T-helper 17 cell (primary cell): ENCODE measurements at regions not wholly inside any gene's neighbourhood (a gene's known extent, or its start where the extent isn't known, plus 50 kb on each side); places are given as distances from the start of the nearest gene placed in this dataset.

Experiments used
- ATAC-seq: fragments of 150-1000 bp; cut with Tn5 transposase; 2 replicates; pipeline ENCODE4 v1.10.0; 2021; ENCODE audit warnings: mild to moderate bottlenecking, moderate library complexity
- DNase-seq, 3 donors: peaks; one replicate each; pipeline versions ENCODE4 v3.0.0 to v3.0.0-alpha.2; 2020 to 2021
- H3K9me3 ChIP-seq: one replicate; pipeline ENCODE4 v1.7.0; 2013; ENCODE audit warnings: low read length, mild to moderate bottlenecking; ENCODE audit not compliant: control insufficient read depth, poor library complexity, severe bottlenecking
- H3K27ac Mint-ChIP-seq: one replicate; pipeline ENCODE4 v1.8.0; 2022; ENCODE audit warnings: mild to moderate bottlenecking, moderate library complexity, mixed read lengths
- H3K27me3 Mint-ChIP-seq: one replicate; pipeline ENCODE4 v1.8.0; 2022; ENCODE audit warnings: mixed read lengths
- H3K36me3 Mint-ChIP-seq: one replicate; pipeline ENCODE4 v1.8.0; 2022; ENCODE audit warnings: low read depth, mixed read lengths
- H3K4me1 Mint-ChIP-seq: one replicate; pipeline ENCODE4 v1.8.0; 2022; ENCODE audit warnings: mild to moderate bottlenecking, mixed read lengths
- H3K4me3 Mint-ChIP-seq: one replicate; pipeline ENCODE4 v1.8.0; 2022; ENCODE audit warnings: mild to moderate bottlenecking, moderate library complexity, mixed read lengths

DNA sequence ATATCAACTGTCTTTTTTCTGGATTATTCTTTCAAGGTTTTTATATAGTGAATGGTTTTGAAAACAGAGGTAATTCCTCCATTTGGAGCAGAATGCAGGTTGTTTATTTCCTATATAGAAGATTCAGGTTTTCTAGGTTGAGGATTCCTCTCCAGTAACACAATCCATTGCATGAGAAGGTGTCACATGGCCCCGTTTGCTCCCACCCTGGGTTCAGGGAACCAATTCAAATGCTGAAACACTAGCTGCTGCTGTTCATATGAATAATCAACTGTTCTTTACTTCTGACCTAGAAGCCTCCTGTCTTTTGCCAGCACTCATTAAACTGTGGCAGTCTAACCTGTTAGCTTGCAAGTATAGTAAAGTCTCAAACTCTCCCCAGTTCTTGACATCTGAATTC is 1316.9 kb upstream of the TENM3 start:
- no peak overlapping the region for H3K27ac Mint-ChIP-seq
- no peak overlapping the region for H3K4me3 Mint-ChIP-seq
- H3K36me3 Mint-ChIP-seq, result no peaks in the 10 kb centered on the region
- H3K27me3 Mint-ChIP-seq, result no peaks in the 10 kb centered on the region
- no peaks in the 10 kb centered on the region for H3K4me1 Mint-ChIP-seq
- no peaks in the 10 kb centered on the region for H3K9me3 ChIP-seq
- ATAC-seq, result no peak
- DNase-seq, result no peak

DNA sequence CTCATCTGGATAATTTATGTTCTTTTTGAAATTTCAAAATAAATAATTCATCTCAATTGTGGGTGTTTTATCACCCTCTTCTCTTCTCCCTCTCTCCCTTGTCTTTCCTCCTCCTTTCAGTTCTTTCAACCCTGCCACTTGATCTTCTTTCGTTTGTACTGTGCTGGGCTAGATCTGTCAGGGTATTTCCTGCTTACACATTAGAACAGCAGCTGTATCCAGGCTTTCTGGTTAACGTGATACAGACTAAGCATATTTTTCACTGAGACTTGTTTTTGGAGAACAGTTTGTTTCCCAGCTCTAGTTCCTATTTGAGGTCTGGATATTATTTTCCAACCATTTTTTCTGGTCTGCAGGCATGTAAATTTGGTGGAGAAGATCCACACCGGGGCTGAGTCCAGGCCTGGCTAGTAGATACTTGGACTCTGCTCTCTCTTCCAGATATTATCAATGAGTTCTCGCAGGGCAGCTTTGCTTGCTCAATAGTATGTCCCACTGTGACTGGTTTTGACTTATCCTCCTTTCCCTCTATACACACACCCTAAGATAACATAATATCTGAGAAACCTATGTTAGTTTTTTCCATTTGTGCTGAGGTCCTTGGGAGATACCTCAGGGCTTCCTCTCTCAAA is 1310.7 kb upstream of the TENM3 start:
- DNase-seq (no peak), ATAC-seq (no peak)
- Mint-ChIP-seq H3K4me3 (no peak overlapping the region), H3K27ac (no peak overlapping the region), H3K36me3 (no peaks in the 10 kb centered on the region), H3K27me3 (no peaks in the 10 kb centered on the region), H3K4me1 (no peaks in the 10 kb centered on the region)
- no peaks in the 10 kb centered on the region for H3K9me3 ChIP-seq

DNA sequence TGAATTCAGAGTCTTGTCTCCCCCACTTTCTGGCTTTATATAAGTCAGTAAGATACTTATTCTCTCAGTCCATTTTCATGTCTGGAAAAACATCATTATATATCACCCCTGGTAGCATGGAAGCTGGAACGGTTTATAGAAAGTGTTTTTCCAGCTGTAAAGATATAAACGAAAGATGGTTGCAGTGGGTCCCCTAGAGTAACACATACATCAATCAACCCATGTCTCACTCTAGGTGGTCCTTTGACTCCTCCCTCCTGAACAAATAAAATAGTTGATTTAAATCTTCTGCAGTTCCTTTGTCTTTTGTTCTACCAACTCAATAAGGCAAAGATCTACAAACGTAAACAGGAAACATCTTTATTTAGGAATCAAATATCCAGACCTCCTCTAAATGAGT is 1306.1 kb upstream of the TENM3 start:
- no peaks in the 10 kb centered on the region for H3K36me3 Mint-ChIP-seq
- peaks cover 3% of the 10 kb centered on the region for H3K9me3 ChIP-seq
- H3K4me1 Mint-ChIP-seq, result no peaks in the 10 kb centered on the region
- H3K27me3 Mint-ChIP-seq, result no peaks in the 10 kb centered on the region
- ATAC-seq (no peak), DNase-seq (no peak)
- no peak overlapping the region for H3K4me3 Mint-ChIP-seq
- H3K27ac Mint-ChIP-seq, result no peak overlapping the region

DNA sequence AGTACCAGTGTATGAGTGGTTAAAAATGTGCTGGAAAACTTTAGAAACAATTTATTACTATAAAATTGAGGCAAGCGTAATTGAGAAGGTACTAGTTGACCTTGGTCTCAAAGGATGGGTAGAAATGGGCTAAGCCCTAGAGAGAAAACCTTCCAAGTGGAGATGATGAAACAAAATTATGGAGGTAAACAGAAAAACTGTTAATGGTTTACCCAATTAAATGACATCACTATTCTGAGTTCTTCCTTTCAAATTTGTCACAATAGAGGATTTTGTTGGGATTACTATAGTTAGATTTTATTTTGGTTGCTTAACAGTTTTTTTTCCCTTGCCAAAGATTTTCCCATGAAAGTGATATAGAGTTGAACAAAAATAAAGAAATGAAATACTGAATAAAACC is 1302.5 kb upstream of the TENM3 start:
- Mint-ChIP-seq H3K4me1 (no peaks in the 10 kb centered on the region), H3K36me3 (no peaks in the 10 kb centered on the region), H3K27ac (no peak overlapping the region), H3K4me3 (no peak overlapping the region), H3K27me3 (no peaks in the 10 kb centered on the region)
- ATAC-seq (no peak), DNase-seq (no peak)
- peaks cover 3% of the 10 kb centered on the region for H3K9me3 ChIP-seq

DNA sequence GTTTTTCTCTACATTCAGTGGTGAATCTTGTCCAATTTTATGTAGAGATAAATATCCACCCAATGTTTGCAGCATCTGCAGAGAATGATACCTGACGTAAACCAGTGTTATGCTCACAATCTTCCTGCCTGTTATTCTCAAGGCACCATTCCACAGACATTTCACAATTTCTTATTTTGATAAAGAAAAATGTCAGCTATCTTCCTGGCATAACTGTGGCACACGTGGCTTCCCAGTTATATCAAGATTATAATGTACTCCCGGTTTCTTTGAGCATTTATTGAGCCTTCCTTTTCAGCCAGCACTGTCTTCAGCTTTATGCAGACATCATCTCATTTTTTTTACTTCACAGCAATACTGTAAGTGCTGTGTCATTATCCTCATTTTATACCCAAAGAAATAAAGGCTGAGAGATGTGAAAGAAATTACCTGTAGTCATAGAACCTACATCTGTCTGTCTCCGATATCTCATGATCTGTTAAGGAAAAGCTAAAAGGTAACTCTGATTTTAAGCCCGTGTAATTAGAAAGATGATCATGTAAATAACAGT is 1300.8 kb upstream of the TENM3 start:
- no peak overlapping the region for H3K4me3 Mint-ChIP-seq
- H3K27me3 Mint-ChIP-seq, result no peaks in the 10 kb centered on the region
- peaks cover 3% of the 10 kb centered on the region for H3K9me3 ChIP-seq
- no peak for DNase-seq
- no peak overlapping the region for H3K27ac Mint-ChIP-seq
- no peaks in the 10 kb centered on the region for H3K36me3 Mint-ChIP-seq
- H3K4me1 Mint-ChIP-seq, result no peaks in the 10 kb centered on the region
- ATAC-seq, result no peak

DNA sequence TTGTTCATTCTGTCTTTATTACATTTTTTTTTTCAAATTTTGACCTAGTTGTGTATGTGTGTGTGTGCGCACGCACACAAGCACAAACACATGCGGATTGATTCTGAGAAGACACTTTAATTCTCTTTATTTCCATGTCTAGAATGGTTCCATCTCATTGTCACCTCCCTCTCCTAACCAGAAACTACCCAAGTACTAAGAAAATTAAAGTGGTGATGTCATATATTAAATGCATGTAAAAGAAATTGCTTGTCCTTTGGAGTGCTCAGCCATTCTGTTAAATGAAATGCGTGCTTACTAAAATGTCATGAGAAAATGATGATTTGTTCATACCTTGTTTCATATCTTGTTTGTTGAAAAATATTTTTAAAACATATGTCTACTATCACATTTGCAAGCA is 1297.0 kb upstream of the TENM3 start:
- DNase-seq (no peak), ATAC-seq (no peak)
- no peaks in the 10 kb centered on the region for H3K9me3 ChIP-seq
- H3K27me3 Mint-ChIP-seq, result no peaks in the 10 kb centered on the region
- H3K27ac Mint-ChIP-seq, result no peak overlapping the region
- H3K4me3 Mint-ChIP-seq, result no peak overlapping the region
- no peaks in the 10 kb centered on the region for H3K36me3 Mint-ChIP-seq
- H3K4me1 Mint-ChIP-seq, result no peaks in the 10 kb centered on the region

DNA sequence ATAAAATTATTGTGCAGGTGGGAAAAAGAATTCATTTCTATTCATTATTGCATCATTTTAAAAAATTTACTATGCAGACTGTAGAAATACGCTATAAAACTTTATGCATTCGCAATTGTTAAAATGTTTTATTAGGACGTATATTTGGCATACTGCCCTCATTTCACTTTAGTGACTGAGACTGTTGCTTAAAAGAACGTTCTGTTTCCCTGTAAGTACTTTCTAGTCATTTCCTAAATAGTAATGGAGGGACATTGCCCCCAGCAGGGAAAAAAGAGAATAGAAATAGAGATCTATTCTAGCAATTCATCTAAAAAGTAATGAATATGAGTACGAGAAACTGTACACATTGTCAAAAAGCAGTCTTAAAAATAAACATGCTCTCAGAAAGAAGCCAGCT is 1295.8 kb upstream of the TENM3 start:
- DNase-seq (no peak), ATAC-seq (no peak)
- no peaks in the 10 kb centered on the region for H3K27me3 Mint-ChIP-seq
- no peak overlapping the region for H3K4me3 Mint-ChIP-seq
- H3K4me1 Mint-ChIP-seq, result no peaks in the 10 kb centered on the region
- no peaks in the 10 kb centered on the region for H3K36me3 Mint-ChIP-seq
- no peak overlapping the region for H3K27ac Mint-ChIP-seq
- H3K9me3 ChIP-seq, result no peaks in the 10 kb centered on the region

DNA sequence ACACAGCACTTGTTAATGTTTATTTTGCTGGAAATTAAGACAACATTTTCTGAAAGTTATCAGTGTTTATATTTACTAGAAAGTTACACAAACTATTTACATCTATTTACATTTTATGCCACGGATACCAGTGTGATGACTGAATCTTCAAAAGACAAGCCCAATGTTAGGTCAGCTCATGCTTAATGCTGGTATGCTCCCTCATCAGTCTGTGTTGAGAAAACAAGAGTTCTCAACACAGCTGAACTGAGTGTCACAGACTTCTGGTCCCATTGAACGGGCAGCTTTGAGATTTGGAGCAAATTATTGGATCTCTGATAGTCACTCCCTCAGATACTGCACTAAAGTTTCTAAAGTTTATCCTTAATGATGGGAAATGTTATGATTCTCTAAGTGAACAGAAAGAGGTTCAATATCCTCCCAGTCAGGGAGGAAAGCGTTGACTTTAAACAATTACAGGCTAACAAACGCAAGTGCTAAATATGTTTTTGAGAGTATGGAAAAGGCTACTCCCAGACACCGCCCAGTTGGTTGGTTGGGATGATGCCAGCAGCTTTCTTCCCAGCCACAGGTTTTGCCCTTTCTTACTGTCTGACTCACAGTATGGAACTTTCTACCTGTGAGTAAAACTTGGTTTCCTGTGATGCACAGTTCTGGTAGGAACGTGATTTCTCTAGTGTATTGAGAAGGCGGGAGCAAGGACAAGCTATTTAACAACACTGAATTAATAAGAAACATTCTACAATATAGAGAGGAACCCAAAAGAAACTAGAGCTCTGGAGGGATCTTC is 1293.6 kb upstream of the TENM3 start:
- Mint-ChIP-seq H3K4me3 (no peak overlapping the region), H3K27me3 (no peaks in the 10 kb centered on the region), H3K36me3 (no peaks in the 10 kb centered on the region), H3K27ac (no peak overlapping the region), H3K4me1 (no peaks in the 10 kb centered on the region)
- ATAC-seq, result no peak
- no peaks in the 10 kb centered on the region for H3K9me3 ChIP-seq
- DNase-seq, result no peak

DNA sequence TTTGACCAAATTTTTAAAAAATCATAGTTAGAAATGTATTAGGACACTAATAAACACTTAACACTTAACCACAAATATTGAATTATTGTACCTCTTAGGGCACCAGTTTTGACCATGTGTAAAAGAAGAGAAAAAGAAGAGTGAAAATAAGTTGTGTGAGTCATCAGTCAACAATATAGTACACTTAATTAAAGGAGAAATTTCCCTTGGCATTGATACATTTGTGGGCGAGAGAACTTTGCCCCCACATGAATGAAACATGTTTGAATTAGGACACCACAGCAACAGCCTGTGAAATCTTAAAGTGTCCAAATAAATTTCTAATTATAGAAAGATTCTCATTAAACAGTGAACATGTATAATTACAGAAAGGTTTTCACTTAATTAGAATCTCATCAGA is 1292.8 kb upstream of the TENM3 start:
- no peak overlapping the region for H3K4me3 Mint-ChIP-seq
- no peaks in the 10 kb centered on the region for H3K27me3 Mint-ChIP-seq
- ATAC-seq, result no peak
- DNase-seq, result no peak
- no peaks in the 10 kb centered on the region for H3K9me3 ChIP-seq
- H3K27ac Mint-ChIP-seq, result no peak overlapping the region
- H3K4me1 Mint-ChIP-seq, result no peaks in the 10 kb centered on the region
- no peaks in the 10 kb centered on the region for H3K36me3 Mint-ChIP-seq

DNA sequence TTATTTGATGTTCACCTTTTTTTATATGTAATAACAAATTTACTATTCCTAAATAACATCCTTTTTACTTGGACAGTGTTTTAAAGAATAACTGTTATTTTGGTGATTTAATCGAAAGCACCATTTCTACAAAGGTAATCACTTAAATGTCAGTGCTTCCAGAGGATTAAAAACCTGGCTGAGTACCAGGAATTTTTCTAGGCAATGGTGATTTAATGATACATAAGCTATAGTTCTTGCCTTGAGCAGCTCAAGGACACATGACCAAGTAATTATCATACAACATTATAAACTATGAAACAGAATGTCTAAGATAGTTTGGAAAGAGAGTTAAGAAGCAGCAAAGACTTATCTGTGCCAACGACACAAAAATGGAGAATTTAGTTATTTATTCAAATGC is 1291.9 kb upstream of the TENM3 start:
- H3K36me3 Mint-ChIP-seq, result no peaks in the 10 kb centered on the region
- no peaks in the 10 kb centered on the region for H3K9me3 ChIP-seq
- no peaks in the 10 kb centered on the region for H3K27me3 Mint-ChIP-seq
- no peaks in the 10 kb centered on the region for H3K4me1 Mint-ChIP-seq
- DNase-seq (no peak), ATAC-seq (no peak)
- no peak overlapping the region for H3K27ac Mint-ChIP-seq
- no peak overlapping the region for H3K4me3 Mint-ChIP-seq

DNA sequence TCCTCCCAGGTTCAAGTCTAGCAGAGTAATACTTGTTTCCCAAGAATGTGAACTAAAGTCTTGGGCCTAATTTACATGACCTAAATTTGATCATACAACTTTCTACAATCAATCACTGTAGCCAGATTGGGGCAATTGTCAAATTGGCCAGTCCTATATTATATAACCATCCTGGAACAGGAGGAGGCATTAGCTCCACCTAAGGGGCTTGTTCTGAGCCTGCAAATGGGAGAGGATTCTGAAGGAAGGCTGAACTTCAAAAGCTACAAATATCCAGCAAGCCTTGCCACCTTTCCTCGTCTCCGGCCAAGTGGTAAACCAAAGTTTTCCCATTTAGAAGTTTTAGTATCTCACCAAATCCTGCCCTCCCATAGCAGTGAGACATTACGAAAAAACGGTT is 1289.6 kb upstream of the TENM3 start:
- Mint-ChIP-seq H3K36me3 (no peaks in the 10 kb centered on the region), H3K4me1 (no peaks in the 10 kb centered on the region), H3K27me3 (no peaks in the 10 kb centered on the region), H3K27ac (no peak overlapping the region), H3K4me3 (no peak overlapping the region)
- no peak for DNase-seq
- H3K9me3 ChIP-seq, result no peaks in the 10 kb centered on the region
- ATAC-seq, result no peak

DNA sequence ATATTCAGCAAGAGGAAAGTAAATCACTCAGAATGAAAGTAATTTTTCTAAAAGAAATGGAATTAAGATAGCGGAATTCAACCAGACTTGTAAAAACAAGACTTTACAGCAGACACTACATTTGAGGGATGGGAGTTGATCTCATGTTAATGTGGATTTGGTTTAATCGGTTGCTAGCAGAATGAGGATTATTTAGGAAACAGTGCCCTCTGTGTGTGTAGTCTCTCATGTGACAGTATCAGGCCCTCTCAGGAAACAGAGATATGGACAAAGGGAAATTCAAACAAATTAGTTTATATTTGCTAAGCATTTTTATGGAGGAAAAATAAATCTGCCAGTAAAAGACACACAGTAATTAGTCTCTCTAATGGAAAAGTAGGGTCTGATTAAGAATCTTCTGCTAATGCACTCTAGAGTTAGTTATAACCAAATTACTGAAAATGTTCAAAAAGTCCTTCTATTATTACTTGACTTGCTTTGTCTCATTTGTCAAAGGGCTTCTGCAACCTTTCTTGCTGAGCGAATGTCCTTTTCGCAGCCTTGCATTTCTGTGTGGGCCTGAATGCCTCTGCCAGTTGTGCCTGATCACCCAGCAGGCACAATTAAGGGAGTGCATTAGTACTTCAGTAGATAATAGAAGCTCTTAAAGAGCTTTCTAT is 1282.3 kb upstream of the TENM3 start:
- Mint-ChIP-seq H3K27ac (no peak overlapping the region), H3K36me3 (no peaks in the 10 kb centered on the region), H3K4me3 (no peak overlapping the region), H3K4me1 (no peaks in the 10 kb centered on the region), H3K27me3 (no peaks in the 10 kb centered on the region)
- no peak for ATAC-seq
- DNase-seq, result no peak
- no peaks in the 10 kb centered on the region for H3K9me3 ChIP-seq

DNA sequence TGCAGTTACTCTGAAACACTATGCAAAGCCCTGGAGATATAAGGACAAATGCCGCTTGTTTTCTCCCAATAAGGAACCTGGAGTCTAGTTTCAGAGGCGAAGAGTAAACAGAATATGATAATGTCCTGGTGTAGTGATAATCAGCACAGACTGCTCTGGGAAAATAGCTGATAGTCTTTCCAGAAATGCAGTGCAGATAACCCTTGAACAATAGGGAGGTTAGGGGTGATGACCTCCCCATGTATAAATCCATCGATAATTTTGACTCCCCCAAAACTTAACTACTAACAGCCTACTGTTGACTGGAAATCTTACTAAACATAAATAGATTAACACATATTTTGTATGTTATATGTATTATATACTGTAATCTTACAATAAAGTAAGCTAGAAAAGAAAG is 1280.9 kb upstream of the TENM3 start:
- no peak for ATAC-seq
- H3K27me3 Mint-ChIP-seq, result no peaks in the 10 kb centered on the region

More for the DNA sequence above, 1280.9 kb upstream of the TENM3 start:
- Mint-ChIP-seq H3K4me3 (no peak overlapping the region), H3K4me1 (no peaks in the 10 kb centered on the region), H3K36me3 (no peaks in the 10 kb centered on the region), H3K27ac (no peak overlapping the region)
- no peak for DNase-seq
- no peaks in the 10 kb centered on the region for H3K9me3 ChIP-seq
